Posterior cingulate gyrus (tissue), 11 donors: ENCODE measurements at regions not wholly inside any gene's neighbourhood (a gene's known extent, or its start where the extent isn't known, plus 50 kb on each side); places are given as distances from the start of the nearest gene placed in this dataset.
"Not testable (repeated sequence)": the region's sequence is repeated elsewhere in the genome, so short reads cannot be mapped to it uniquely, and the experiment has no call there.

ENCODE experiments used
- DNase-seq, 10 donors: peaks; one replicate each; pipeline versions ENCODE4 v3.0.0 to v3.0.0-alpha.2; 2020 to 2021; ENCODE audit warnings: mixed read lengths in 3 of 10
- intact Hi-C: fragments of 100-400 bp; cut with DNase I; formaldehyde crosslinking; loops from one replicate; pipeline ENCODE4 v1.15.1; 2023

DNA sequence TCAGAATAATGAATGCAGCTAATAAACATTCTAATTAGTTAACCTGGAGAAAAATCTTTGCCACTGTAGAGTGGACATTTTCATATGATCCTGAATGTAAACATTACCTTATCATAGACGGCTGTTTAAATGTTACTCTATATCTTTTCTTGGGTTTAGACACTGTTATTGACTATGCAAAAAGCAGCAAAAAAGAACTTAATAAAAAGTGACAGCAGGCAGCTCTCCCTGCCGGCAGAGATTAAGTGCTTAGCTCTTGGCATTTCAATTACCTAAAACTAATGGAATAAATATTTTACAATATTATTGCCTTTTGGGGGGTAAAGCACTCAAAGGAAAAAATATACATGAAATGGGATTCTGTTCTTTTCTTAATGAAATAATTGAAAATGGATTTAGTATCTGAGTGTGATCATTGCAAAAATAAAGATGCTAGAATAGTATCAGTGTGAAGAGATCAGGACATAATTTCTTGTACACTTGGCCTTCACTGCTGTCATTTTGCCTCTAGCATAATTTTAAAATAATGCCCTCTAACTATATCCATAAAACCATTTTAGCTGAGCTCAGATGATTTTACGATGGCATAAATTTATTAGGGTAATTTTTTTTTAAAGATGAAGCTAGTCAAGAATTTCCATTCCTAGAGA, 203.4 kb upstream of the DPP10 start:
- intact Hi-C loops = no loop called here

DNA sequence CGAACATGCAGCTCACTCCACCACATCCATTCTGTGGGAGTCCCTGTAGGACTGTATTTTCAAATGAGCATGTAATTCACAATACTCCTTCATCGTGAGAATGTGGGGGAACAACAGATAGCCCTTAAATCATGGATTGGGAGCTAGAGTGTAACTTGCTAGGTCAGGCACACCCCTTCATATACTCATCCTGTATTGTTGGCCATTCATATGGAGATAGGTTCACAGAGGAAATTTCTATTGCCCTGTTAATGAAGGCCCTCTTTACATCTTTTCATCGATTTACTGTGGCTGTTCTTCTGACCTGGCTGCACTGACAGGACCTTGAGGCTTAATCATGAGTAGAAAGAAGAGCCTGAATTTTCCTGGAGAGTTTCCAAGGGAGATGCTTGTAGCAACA, 193.8 kb upstream of the DPP10 start:
- no peak for DNase-seq
- intact Hi-C loops = no loop called here

More for the DNA sequence above, 203.4 kb upstream of the DPP10 start:
- no peak for DNase-seq

DNA sequence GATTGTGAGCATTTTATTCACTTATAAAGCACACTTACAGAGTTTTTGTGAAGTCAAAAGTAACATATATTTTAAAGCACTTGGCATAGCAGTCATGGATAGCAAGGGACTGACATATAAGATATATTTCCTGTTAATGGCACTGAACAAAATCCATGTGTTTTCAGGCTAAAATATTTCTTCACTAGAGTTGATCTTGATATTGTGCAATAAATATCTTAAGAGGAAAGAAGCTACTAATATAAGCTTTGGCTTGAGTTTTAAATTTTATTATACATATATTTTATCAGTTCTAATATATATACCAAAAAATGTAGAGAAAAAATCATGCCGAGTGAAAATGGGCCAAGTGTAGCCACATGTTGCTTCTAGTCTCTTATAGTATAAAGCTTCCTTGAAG, 189.7 kb upstream of the DPP10 start:
- no peak for DNase-seq
- intact Hi-C loops = no loop called here

DNA sequence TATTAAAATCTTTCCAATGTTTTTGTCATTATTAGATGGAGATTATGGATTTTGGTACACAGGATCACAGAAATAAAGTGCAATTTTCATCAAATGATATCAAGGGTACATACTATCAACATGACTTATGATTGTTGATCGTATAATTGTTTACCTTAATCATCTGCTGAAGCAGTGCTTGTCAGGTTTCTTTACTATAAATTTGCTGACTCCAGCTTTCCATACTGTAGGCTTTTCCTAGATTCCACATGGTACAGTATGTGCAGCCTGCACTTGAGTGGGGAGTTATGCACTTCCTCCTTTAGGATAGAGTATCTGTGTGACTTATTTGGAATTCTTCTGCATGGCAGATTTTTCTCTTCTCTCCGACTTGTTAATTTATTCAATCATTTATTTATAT, 187.6 kb upstream of the DPP10 start:
- no peak for DNase-seq

DNA sequence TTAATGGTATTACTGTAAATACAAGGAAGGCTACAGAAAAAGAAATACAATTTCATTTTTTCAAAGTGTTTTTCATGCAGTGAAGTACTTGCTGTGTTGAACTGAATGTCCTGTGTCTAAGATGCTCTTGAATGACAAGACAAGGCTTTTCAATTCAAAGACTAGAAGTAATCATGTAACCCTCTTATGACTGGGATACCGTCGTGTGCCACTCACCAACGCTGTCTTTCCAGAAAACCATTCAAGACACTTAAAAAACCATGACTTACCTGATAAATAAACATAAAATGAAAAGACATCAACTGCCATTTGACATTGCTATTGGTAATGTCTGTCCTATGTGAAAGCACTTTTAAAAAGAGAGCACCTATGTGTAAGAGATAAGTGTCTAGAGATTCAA, 183.1 kb upstream of the DPP10 start:
- no peak for DNase-seq
- intact Hi-C loops = no loop called here

More for the DNA sequence above, 187.6 kb upstream of the DPP10 start:
- intact Hi-C loops = no loop called here

DNA sequence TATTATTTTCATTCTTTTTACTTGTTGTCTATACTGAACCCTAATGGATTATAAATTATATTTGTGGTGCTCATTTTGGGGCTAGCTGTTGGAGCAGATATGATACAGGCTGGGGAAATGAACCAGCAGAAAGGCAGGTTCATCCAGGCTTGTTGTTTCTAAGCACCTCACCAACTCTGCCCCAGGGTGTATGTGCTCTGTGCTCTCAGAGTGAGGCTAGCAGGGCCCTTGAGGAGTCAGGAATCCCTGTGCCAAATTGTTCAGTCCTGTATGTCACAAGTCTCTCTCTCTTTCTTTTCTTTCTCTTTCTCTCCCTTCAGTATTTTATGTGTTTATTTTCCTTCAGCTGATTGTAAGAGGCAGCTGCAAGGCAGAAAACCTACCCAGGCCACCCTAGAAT, 181.1 kb upstream of the DPP10 start:
- DNase-seq = no peak
- intact Hi-C loops = loop anchor here (10.0 kb wide), 1 partner anchor 163 kb away; no protein-coding TSS in a partner anchor

DNA sequence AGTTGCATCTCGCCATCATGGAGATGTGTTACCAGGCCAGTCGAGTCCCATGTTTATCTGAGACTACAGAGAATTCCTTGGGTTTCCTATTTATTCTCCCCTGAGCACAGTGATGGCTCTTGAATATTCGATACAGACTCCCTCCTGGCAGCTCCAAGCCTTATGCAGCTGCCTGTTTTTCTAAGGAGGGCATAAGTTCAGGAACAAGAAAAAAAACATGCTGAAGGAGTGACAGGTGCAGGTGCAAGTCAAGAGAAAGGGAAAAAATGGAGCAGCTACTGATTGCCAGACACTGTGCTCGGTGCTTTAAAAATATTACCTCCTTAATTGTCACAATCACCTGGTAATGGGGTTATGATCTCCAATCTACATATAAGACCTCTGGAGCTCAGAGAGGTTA, 177.2 kb upstream of the DPP10 start:
- DNase-seq = no peak
- intact Hi-C loops = loop anchor here (10.0 kb wide), 1 partner anchor 160 kb away; no protein-coding TSS in a partner anchor

DNA sequence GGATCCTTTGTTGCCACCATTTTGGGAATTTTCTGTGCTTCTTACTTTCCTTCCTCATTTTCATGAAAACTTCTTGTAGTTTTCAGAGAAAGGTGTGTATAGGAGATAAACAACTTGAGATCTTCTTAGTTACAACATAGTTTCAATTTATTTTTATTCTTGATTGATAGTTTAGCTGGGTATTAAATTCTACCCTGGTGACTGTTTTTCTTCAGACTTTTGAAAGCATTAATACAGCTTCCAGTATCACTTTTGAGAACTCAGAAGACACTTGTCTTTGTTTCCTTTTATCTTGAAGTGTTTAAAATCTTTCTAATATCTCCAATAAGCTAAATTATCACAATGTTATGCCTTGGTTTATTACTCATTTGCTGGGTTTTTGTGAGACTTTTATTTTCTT, 167.5 kb upstream of the DPP10 start:
- intact Hi-C loops = no loop called here
- DNase-seq = no peak

DNA sequence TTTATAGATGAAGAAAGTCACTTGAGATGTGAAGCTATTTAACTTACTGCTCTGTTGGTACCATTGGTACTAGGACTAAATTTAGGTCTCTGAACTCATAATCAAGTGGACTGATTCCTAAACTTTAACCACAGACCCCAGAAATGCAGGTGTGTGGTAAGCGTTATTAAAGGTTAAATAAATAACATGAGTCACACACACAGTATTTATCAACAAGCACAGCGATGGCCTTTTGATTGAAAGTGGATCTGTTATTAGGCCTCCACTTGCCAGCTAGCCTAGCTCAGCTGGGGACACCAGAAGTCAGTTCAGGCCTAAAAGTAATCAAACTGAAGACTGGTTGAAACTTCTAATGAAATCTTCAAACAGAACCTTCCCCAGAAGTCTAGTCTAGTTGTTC, 161.3 kb upstream of the DPP10 start:
- DNase-seq = no peak
- intact Hi-C loops = no loop called here

DNA sequence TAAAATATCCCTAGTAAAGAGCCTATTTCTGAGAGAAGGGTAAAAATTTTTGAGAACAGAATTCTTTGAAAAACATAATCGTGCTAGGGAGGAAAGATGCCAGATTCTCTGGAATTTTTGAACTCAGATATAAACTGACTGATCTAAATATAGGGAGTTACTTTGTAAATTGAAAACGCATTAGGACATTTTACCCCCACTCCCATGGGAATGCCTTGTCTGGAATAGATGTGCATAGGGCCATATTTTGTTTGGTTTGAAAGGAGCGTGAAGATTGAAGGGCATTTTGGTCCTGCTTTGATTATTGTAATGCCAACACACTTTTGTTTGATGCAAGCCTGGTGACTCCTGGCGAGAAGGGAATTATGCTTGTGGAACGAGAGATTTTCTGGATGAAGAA, 158.7 kb upstream of the DPP10 start:
- intact Hi-C loops = no loop called here
- no peak for DNase-seq

DNA sequence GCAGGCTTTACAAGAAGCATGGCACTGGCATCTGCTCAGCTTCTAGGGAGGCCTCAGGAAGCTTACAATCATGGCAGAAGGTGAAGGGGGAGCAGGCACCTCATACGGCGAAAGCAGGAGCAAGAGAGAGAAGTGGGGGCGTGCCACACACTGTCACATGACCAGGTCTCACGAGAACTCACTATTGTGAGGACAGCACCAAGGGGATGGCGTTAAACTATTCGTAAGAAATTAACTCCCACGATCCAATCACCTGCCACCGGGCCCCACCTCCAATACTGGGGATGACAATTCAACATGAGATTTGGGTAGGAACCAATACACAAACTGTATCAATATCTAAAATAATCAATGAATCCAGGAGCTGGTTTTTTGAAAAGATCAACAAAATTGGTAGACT, 156.0 kb upstream of the DPP10 start:
- peak in 2 of 10 donors; percentile 56 to 69 for DNase-seq
- intact Hi-C loops = no loop called here

DNA sequence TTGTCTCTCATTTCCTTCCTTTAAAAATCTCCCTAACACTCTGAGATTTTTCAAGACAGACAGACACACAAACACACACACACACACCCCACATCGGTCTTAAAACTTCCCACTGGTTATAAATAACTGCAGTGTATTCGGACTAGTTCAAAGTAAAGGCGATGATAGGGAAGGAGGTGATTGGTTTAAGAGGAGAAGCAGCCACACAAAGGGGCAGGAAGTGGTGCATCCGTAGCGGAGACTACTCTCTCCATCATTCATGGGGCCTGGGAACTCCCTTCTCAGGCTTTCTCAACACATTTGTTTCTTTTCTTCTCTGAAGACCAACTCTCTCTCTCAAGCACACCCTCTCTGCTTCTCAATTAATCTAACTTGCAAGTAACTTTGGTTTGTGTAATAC, 149.1 kb upstream of the DPP10 start:
- intact Hi-C loops = no loop called here
- DNase-seq = no peak

DNA sequence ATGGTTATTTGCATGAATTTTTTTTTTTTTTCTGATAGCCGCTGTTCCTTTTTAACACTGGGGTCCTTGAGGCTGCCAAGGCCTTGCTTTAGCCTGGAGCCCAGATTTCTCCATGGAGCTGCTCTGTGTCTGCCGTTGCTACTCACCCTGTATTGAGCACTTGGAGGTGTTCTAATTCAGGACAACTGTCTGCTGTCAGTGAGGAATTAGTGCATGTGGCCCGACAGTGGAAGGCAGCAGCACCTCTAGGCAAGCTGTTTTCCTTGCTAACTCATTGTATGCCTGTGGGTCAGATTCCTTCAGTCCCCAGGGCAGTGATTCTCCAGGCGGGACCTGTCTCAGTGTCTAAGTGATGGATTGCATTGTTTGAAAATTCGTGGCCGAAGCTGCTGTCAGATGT, 147.7 kb upstream of the DPP10 start:
- DNase-seq = no peak
- intact Hi-C loops = no loop called here

DNA sequence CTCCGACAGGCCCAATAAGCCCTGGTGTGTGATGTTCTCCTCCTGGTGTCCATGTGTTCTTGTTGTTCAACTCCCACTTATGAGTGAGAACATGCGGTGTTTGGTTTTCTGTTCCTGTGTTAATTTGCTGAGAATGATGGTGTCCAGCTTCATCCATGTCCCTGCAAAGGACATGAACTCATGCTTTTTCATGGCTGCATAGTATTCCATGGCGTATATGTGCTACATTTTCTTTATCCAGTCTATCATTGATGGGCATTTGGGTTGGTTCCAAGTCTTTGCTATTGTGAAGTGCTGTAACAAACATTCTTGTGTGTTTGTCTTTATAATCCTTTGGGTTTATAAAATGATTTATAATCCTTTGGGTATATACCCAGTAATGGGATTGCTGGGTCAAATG, 142.1 kb upstream of the DPP10 start:
- DNase-seq, intact Hi-C loops: not testable (repeated sequence)

DNA sequence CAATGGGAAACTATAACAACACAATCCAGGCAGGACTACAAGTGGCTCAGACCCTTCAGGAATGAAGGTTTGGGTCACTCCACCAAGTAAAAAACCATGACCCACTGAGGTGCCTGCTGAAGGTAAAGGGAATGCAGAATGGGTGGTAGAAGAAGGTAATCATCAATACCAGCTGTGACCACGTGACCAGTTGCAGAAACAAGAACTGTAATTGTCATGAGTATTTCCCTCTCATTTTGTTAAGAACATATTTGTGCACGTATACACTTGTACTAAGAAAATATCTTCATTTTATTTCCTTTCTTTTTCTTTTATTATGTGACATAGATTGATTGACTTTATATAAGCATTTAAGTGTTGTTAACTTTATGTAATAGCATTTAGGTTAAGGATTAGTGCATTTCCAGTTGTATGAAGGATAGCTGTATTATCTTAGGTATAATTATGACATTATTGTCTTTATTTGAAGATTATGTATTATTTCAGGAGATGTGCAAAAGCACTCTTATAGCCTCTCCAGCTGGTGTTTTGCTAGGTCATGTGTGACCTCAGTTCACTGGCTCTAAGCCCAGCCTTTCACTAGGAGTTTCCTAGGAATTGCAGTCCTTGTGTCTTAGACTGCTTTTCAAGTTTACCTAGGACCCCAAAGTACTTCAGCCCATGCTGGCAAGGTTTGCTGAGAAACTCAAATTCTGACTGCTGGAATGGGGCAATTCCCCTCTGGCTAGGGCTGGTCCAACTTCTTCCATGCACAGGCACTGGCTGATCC, 125.7 kb upstream of the DPP10 start:
- no peak for DNase-seq
- intact Hi-C loops = no loop called here

DNA sequence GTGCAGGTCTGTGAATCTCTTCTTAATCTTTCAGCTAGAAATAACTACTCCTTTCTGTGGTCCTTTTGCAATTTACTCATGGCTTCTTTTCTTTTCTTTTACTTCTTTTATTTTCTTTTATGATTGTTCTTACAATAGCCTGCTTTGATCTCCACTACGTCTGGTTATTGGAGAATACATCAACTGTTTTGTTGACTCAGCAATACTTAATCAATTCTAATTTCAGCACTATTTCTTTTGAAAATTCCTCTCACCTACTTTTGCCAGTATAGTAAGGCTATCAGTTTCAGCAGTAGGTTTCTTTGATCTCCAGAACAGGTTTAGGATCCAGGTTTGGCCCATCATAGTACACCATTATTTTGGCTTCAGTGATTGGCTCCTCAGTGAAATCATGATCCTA, 111.8 kb upstream of the DPP10 start:
- no peak for DNase-seq
- intact Hi-C loops = no loop called here

DNA sequence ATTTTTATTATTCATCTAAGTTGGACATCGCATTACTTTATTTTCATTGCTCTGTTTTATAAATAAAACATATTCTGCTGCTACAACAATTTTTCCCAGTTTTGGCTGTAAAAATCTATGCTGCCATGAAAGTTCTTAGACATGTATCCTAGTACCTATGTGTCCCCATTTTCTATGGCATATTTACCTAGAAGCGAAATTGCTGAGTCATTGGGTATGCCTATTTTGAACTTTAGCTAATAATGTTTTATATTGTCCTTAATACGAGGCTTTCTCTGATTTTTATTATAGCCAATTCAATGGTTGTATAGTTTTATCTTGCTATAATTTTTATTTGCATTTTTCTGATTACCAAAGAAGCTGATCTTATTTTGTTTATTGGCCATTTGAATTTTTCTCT, 110.5 kb upstream of the DPP10 start:
- DNase-seq = no peak
- intact Hi-C loops = no loop called here

DNA sequence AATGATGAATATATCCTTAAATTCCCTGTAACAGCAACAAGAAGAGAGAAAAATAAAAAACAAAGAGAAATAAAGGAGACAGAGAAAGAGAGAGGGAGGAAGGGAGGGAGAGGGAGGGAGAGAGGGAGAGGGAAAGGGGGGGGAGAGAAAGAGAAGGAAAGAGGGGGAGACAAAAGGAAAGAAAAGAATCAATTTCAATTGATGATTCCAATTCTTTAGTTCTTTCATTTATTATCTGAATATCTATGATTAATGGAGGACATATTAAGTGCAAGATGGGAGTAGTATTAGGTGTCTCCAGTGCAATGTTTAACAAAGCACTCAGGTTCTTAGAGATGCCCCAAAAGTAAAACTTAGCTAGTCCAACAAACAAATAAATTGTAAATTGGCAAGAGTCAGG, 97.2 kb upstream of the DPP10 start:
- DNase-seq = no peak
- intact Hi-C loops = no loop called here

DNA sequence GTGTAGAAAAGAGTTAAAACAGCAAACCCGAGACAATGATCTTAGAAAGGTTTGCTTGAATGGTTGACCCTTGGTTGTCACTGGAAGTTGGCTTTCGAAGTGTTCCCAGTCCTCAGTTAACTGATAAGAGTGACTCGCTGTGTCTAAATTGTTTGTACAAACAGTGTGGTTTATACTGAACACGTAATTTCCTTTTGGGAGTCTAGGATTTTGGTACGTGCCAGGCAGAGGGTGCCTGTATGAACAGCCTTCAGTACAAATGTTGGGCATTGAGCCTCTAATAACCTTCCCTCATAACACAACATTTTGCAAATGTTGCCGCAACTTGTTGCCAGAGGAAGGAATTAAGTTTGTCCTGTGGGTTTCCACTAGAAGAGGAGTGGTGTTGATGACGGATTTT, 95.8 kb upstream of the DPP10 start:
- DNase-seq = no peak
- intact Hi-C loops = no loop called here

DNA sequence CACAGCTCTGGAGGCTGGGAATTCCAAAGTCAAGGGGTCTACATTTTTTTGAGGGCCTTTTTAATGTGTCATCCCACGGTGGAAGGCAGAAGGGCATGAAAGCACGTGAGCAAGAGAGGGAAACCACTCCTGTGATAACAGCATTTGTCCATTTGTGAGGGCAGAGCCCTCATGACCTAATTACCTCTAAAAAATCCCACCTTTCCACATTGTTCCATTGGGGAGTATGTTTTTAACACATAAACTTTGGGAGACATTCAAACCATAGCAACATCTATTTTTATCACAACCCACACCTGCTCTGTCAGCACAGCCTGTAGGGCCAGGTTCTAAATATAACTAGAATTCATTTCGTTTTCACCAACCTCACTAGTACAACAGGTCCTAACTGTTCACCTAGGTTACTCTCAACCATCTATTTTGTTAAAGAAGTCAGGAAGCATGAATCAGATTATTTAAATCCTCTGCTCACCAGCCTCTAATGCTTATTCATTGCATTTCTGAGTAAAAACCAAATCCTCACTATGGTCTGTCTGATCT, 92.2 kb upstream of the DPP10 start:
- intact Hi-C loops = no loop called here
- no peak for DNase-seq

DNA sequence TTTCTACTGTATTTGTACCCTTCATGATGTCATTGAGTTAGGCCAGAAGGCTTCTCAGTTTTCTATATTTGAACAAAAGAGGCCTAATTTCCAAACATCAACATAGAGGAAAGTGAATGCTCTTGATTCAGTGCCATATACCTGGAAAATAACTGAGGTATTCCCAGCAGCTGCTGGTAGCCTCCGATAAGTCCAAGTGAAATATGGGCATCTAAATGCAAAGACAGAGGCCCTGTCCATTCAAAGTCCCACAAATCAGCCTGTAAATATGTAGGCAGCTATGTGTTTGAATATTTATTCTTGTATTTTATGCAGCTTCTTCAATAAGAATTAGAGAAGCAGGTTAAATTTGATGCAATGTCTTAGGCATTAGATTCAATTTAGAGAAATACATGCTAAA, 89.5 kb upstream of the DPP10 start:
- intact Hi-C loops = no loop called here
- DNase-seq = no peak

DNA sequence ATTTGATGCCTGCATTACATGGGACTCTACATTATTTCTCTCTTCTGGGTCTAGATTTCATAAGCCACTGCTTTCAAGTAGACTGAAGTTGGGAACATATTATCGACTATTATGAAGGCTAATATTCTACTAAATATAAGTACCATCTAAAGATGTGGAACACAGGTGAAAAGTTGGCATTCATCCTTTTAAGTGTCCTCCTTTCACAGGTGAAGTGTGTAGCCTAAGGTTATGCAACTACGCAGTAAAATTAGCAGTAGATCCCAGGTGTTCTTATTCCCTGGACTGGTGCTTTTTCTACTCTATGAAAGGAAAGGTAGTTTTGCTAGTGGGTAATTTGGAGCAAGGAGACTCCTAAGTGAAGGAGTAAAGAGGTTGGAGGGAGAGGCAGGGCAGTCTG, 88.2 kb upstream of the DPP10 start:
- no peak for DNase-seq
- intact Hi-C loops = no loop called here
